ENCODE measurements at regions not wholly inside any gene's neighbourhood (a gene's known extent, or its start where the extent isn't known, plus 50 kb on each side); places are given as distances from the start of the nearest gene placed in this dataset.
A peak's percentile ranks its signal among the peaks of the same experiment; 100 is the strongest.
"Not testable (repeated sequence)": the region's sequence is repeated elsewhere in the genome, so short reads cannot be mapped to it uniquely, and the experiment has no call there.

- no peak for DNase-seq (ENCODE audit: low read depth in 2 of 2)
These were observed 478.0 kb downstream of the PID1 start for GRCh38 chr2:228793116-228793515.

GRCh38 chr2:228786901-228787300 lies 484.2 kb downstream of the PID1 start:
- no peak for DNase-seq (ENCODE audit: low read depth in 2 of 2)

GRCh38 chr2:228782281-228782680 lies 488.8 kb downstream of the PID1 start:
- no peak for DNase-seq (ENCODE audit: low read depth in 2 of 2)

GRCh38 chr2:228777855-228778355 lies 493.2 kb downstream of the PID1 start:
- no peak for DNase-seq (ENCODE audit: low read depth in 2 of 2)

GRCh38 chr2:228774548-228774947 lies 496.5 kb downstream of the PID1 start:
- no peak for DNase-seq (ENCODE audit: low read depth in 2 of 2)

- DNase-seq (ENCODE audit: low read depth in 2 of 2) = no peak
These were observed 499.3 kb downstream of the PID1 start for GRCh38 chr2:228771774-228772173.

GRCh38 chr2:228771315-228771714 lies 499.8 kb downstream of the PID1 start:
- no peak for DNase-seq (ENCODE audit: low read depth in 2 of 2)

- peak; percentile 64 for DNase-seq (ENCODE audit: low read depth in 2 of 2)
These were observed 502.3 kb downstream of the PID1 start for GRCh38 chr2:228768818-228769217.

- not testable (repeated sequence) for DNase-seq (ENCODE audit: low read depth in 2 of 2)
These were observed 502.9 kb downstream of the PID1 start for GRCh38 chr2:228768141-228768540.

GRCh38 chr2:228767196-228767595 lies 503.9 kb downstream of the PID1 start:
- DNase-seq (ENCODE audit: low read depth in 2 of 2) = peak; percentile 3 to 4

GRCh38 chr2:228763379-228763981 lies 507.6 kb downstream of the PID1 start:
- no peak for DNase-seq (ENCODE audit: low read depth in 2 of 2)

GRCh38 chr2:228762565-228762964 lies 508.5 kb downstream of the PID1 start:
- no peak for DNase-seq (ENCODE audit: low read depth in 2 of 2)

GRCh38 chr2:228755661-228756060 lies 515.4 kb downstream of the PID1 start:
- DNase-seq (ENCODE audit: low read depth in 2 of 2) = not testable (repeated sequence)

GRCh38 chr2:228747483-228747882 lies 523.6 kb downstream of the PID1 start:
- DNase-seq (ENCODE audit: low read depth in 2 of 2) = no peak

- DNase-seq (ENCODE audit: low read depth in 2 of 2) = no peak
These were observed 532.3 kb downstream of the PID1 start for GRCh38 chr2:228738671-228739380.

GRCh38 chr2:228735697-228736096 lies 535.4 kb downstream of the PID1 start:
- DNase-seq (ENCODE audit: low read depth in 2 of 2) = no peak

GRCh38 chr2:228731517-228731916 lies 539.6 kb downstream of the PID1 start:
- peak; percentile 54 to 61 for DNase-seq (ENCODE audit: low read depth in 2 of 2)

GRCh38 chr2:228728961-228729360 lies 542.1 kb downstream of the PID1 start:
- DNase-seq (ENCODE audit: low read depth in 2 of 2) = no peak

- no peak for DNase-seq (ENCODE audit: low read depth in 2 of 2)
These were observed 543.5 kb upstream of the SPHKAP start for GRCh38 chr2:228725031-228725430.

GRCh38 chr2:228723599-228723998 lies 542.1 kb upstream of the SPHKAP start:
- DNase-seq (ENCODE audit: low read depth in 2 of 2) = no peak

- no peak for DNase-seq (ENCODE audit: low read depth in 2 of 2)
These were observed 540.8 kb upstream of the SPHKAP start for GRCh38 chr2:228722311-228722710.

- no peak for DNase-seq (ENCODE audit: low read depth in 2 of 2)
These were observed 539.4 kb upstream of the SPHKAP start for GRCh38 chr2:228720895-228721294.

GRCh38 chr2:228709788-228710371 lies 528.4 kb upstream of the SPHKAP start:
- DNase-seq (ENCODE audit: low read depth in 2 of 2) = no peak

Data from fibroblast of skin of left biceps (primary cell).